LNCaP clone FGC (cell line): ENCODE measurements at regions not wholly inside any gene's neighbourhood (a gene's known extent, or its start where the extent isn't known, plus 50 kb on each side); places are given as distances from the start of the nearest gene placed in this dataset.

ENCODE experiments used
- DNase-seq: peaks from one replicate; pipeline ENCODE4 v3.0.0-alpha.2; 2011; ENCODE audit warnings: low read depth
- H3K4me3 ChIP-seq: 2 replicates; pipeline ENCODE4 v1.5.1; 2011; ENCODE audit warnings: mild to moderate bottlenecking, low read depth, low read length, control low read depth
- CTCF ChIP-seq: IDR thresholded peaks from 2 replicates; pipeline ENCODE4 v1.5.1; 2012; ENCODE audit warnings: mild to moderate bottlenecking; ENCODE audit not compliant: control insufficient read depth, insufficient read depth; ENCODE audit errors: extremely low read depth

GRCh38 chr4:152158225-152158624 lies 377.7 kb downstream of the FBXW7 start:
- no peak for TF ChIP-seq CTCF
- no peak overlapping the region for H3K4me3 ChIP-seq
- no peak for DNase-seq

DNA sequence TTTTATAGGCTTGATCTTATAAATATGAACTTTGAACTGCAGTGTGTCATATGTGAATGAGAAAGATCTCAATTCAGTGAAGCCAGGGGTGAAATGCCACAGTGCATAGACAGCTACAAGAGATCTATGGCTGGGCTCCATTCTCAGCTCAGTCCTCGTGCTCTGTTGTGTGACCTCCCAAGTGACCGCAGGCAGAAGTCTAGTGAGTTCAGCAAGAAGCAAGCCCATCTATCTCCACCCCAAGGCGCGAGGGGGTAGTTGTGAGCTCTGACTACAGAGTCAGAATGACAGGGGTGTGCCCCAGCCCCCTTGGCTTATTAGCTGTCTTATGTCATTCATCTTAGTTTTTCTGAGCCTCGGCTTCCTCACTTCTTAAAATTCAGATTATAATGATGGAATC lies 378.3 kb downstream of the FBXW7 start:
- DNase-seq = no peak
- TF ChIP-seq CTCF = no peak
- H3K4me3 ChIP-seq = no peak overlapping the region

- no peak overlapping the region for H3K4me3 ChIP-seq
- no peak for DNase-seq
- TF ChIP-seq CTCF = no peak
These were observed 379.4 kb downstream of the FBXW7 start for GRCh38 chr4:152156442-152156841.

DNA sequence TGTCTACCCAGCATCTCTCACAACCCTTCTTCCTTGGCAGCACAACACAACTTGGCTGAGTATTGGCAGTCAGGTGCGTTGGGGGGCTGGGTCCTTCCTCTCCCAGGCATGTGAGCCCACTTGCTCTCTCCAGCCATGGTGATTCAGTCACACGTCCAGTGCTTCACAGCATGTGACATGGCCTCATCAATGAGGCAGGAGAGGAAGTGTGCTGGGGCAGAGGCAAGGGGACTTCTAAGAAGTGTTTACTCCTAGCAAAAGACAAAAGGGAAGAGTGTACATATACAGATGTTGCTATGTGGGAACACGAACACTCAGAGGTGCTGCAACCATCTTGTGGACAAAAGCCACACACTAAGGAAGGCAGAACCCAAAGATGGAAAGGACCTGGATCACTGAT lies 380.8 kb downstream of the FBXW7 start:
- no peak for TF ChIP-seq CTCF
- no peak for DNase-seq
- H3K4me3 ChIP-seq = no peak overlapping the region

GRCh38 chr4:152154433-152154832 lies 381.5 kb downstream of the FBXW7 start:
- TF ChIP-seq CTCF = no peak
- H3K4me3 ChIP-seq = no peak overlapping the region
- DNase-seq = no peak

GRCh38 chr4:152153476-152154270 lies 382.2 kb downstream of the FBXW7 start:
- no peak for DNase-seq
- no peak overlapping the region for H3K4me3 ChIP-seq
- TF ChIP-seq CTCF = no peak

DNA sequence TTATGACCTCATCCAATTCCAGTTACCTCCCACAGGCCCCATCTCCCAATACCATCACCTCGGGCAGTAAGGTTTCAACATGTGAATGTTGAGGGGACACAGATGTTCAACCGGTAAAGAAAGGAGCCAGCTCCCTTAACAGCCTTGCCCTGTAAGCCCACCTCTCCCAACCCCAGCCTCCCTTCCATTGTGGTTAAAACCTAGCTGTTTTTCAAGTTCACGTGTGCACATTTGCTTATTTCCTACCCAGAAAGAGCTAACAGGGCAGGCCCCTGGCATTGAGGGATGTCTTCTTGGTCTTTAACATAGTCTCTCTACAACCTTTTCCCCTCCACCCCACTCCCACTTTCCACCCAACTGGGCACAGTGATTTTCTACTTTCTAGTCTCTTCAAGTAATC lies 385.7 kb downstream of the FBXW7 start:
- DNase-seq = no peak
- TF ChIP-seq CTCF = no peak
- H3K4me3 ChIP-seq = no peak overlapping the region
